ENCODE measurements at regions not wholly inside any gene's neighbourhood (a gene's known extent, or its start where the extent isn't known, plus 50 kb on each side); places are given as distances from the start of the nearest gene placed in this dataset.

DNA sequence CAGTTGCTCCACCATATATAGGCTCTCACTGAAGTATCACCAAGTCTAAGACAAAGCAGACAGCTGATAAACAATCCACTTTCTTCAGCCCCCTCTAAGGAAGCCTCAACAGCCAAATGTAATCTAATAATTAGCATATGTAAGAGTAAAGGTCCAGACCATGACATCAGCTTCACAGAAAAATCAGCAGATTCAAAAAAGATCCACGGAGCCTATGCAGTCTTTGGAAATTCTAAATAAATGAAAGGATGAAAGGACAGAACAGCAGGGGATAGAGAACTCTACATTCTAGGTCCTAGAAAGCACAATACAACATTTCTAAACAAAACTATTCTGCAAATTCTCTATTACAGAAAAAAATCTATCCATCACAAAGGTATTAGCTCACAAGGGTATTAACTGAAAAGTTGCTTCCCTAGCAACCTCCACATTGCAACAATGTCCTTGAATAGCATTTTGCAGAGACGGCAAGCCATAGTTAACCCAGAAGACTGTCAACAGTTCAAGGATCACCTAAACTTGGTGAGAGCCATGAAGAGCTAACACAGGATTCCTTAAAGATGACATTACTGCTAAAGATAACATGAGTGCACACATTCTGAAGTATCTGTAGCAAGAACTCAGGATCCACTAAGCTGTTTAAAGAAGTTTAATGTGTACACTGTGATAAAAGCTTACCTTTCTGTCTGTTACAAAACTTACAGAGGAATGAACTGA is 74.3 kb downstream of the SIPA1L2 start:
- no peak for DNase-seq (ENCODE audit: low read depth, low spot score)

DNA sequence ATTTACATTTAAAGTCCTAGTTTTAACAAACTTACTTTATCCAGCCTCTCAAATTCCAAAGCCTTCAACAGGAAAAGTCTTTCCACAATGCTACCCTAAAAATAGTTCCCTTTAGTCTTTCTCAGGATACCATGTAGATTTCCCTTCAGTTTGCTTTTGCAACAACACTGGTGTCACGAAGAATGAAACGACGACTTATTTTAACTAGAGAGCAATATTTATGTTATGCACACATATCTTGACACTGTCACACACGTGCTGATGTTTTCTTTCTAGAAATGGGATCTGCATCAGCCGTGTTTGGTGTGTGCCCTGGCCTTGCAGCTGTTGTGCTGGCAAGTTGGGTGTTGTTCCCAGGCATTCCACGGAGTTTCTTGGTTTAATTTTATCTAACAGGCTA is 75.5 kb downstream of the SIPA1L2 start:
- DNase-seq (ENCODE audit: low read depth, low spot score), result no peak

DNA sequence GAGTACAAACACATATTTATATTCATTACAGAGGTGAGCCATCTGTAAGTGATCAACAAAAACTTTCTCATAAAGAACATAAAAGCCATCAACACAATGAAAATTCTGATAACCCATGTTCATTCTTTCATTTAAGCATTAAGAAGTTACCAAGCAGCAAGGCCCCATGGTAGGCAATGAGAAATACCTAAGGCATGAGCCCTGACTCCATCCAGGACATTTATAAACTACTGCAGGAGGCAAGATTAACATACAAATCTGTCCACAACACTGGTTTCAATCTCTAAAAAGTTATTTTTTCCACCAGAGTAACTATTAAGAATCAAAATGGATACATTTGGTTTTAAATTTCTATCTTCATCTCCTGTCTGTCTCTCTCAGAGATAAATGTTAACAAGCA is 76.1 kb downstream of the SIPA1L2 start:
- DNase-seq (ENCODE audit: low read depth, low spot score), result no peak

DNA sequence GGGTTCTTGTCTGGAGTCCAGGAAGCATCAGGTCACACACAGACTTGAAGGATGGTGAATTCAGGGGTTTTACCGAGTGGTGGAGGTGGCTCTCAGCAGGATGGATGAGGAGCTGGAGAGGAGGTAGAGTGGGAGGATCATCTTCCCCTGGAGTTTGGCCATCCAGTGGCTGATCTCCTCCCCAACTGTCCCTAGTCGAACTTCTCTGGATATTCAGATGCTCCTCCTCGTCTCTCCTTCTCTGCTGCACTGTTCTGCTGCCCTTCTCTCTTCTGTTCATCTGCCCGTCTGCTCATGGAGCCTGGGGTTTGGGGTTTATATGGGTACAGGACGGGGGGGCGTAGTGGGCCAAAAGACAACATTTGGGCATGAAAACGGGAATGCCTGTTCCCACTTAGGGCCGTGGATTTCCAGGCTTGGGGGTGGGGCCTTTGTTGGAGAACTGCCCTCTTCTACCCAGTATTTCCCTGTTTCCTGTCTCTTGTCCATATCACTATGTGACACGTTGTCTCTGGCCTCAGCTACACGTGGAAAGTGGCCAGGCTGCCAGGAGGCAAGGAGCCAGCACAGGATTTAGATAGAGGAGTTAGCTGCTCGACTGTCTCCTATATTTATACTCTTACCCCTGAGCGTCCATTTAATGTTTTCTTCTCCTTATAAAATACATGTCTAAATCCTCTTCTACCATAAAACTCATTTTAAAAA is 76.7 kb downstream of the SIPA1L2 start:
- DNase-seq (ENCODE audit: low read depth, low spot score), result no peak

DNA sequence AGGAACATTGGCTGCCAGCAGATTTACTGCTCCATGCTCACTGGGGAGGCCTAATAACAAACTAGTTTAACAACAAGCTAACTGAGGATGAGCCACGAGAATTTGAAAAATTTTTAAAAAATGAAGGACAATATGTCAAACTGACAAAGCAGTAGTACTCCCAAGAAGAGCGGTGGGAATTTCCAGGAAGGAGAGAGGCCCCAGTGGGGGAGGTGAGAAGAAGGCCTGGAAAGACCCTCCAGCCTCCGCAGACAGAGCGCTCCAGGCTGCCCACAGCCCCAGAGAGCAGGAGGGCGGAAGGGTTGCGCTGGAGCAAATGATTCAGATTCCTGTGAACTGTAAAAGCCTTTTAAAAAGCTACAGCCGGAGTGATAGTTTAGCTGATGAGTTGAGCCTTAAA is 78.5 kb downstream of the SIPA1L2 start:
- no peak for DNase-seq (ENCODE audit: low read depth, low spot score)

DNA sequence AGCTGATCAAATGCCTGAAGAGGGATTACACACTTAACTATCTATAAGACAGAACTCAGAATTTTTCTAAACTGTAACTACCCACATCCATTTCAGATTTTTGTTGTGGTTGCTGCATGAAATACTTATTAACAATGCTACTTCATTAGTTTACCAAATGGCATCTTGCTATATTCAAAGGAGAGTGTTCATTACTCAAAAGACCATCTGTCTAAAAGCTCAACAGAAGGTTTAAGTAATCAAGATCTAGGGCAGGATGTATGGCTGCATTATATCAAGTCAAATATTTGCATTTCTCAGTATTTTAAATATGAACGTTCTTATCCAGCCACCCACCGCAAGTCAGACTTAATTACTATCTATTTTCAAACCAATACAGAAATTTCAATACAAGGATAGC is 79.9 kb downstream of the SIPA1L2 start:
- DNase-seq (ENCODE audit: low read depth, low spot score), result no peak

DNA sequence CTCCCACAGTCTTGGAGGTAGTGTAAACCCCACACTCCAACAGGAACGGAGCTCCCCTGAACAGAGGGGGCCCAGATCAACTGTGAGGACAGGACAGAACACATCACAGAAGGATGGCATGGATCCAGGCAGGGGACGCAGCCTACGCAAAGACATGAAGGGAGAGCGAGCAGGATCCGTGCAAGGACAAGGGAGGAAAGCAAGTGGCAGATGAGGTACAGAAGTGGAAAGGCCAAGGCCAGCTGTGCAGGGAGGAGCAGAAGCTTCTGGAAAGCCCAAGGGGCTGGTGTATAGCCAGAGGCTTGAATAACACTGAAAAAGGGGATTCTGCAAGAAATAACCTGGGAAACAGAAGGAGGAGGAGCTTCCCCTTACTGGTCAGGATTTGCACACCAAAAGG is 81.2 kb downstream of the SIPA1L2 start:
- DNase-seq (ENCODE audit: low read depth, low spot score), result no peak

DNA sequence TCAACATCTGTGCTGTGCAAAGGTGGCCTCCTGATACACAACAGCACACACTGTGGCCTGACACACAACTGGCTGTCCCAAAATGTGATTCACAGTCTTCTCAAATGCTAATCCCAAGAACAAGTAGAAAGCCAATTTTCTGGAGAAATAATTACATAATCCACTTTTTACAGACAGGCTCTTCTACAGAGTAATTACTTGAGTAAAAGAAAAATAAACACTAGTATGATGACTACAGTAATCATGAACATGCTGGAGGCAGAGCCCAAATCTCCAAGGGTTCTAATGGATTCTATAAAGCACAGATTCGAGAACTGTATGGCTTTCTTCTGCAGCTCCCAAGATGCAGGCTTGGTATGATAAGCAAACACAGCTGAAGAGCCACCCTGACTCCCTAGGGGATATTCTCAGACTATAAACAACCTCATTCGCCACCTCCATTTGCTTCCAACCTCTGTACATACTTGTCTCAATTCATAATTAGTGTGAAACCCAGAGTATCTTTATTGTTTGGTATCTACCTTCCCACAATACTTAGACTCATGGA is 81.9 kb downstream of the SIPA1L2 start:
- no peak for DNase-seq (ENCODE audit: low read depth, low spot score)

DNA sequence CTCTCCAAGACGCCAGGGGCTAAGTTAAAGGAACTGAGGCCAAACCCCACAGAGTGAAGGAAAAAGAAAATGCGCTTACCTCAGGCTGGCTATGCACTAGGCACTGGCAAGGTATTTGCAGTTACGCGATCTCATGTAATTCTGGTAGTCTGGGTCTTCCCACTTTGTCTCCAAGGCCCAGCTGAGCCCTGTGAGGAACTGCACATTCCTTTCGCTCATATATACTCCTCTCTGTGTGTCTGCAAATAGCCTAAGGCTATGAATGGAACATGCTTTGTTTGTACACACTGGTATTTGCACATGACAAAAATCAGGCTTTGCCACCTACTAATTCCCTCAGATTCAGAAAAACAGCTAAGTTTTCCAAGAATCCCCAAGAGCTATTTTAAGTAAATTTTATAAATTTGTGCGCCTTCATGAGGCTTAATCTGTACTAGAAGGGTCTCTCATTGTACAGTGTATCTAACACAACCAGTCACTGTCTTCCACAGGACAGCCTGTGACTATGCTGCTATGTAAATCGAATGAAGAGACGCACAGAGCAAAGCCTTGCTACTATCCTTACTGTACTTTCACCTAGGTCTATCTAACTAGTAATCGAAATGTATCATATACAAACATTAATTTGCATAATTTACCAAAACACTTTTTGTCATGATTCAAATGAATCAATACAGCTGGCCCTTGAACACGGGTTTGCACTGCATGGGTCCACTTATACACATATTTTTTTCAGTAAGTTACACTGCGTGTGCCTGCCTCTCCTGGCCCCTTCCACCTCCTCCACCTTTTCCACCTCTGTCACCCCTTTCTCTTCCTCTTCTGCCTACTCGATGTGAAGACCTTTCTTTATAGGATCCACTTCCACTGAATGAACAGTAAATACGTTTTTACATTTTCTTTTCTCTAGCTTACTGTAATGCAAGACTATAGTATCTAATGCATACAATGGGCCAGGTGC is 87.0 kb downstream of the SIPA1L2 start:
- no peak for DNase-seq (ENCODE audit: low read depth, low spot score)

DNA sequence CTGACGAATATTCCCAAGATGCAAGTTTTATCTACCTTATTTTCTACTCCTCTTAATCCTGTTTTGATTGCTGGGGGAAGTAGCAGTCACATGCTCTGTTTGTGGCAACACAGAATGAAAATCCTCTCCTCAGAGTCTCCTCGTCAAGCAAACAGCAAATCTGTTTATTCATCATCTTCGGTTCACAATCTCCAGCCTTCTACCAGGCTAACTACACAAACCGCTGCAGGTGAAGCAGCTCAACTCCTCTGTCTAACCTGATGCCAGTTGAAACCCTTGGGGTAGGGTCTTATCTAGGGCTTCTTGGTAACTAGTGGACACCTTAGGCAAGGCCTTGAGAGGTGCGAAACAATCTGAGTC is 91.0 kb downstream of the SIPA1L2 start:
- DNase-seq (ENCODE audit: low read depth, low spot score), result no peak

DNA sequence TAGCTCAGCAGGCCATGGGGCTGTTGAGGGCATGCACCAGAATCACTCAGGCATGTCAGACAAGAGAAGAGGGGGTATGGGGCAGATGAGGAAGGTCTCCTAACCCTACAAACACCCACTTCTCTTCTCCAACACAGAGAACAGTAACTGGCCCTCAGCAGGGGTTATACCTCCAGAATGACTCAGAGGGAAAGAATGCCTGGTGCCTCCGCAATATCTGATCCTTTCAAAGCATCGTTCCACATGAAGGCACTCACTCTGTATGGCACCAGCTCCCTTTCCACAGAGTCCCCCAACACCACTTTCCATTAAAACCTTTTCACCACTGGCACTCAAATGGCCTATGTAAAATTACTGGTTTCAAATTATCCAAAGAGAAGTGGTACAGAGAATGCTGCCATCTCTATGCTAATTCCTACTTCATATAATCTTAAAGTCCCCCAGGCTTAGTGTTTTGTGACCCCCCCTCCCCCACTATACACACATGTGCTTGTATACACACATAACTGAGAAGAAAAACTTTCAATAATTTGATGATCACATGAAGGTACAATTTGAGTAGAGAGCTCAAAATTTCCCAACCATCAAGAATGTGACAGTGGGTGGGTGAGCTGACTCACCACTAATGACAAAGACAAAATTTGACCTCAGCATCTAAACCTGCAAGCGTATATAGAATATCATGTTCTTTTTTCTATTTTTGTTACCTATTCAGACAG is 91.5 kb downstream of the SIPA1L2 start:
- peak; percentile 67 for DNase-seq (ENCODE audit: low read depth, low spot score)

DNA sequence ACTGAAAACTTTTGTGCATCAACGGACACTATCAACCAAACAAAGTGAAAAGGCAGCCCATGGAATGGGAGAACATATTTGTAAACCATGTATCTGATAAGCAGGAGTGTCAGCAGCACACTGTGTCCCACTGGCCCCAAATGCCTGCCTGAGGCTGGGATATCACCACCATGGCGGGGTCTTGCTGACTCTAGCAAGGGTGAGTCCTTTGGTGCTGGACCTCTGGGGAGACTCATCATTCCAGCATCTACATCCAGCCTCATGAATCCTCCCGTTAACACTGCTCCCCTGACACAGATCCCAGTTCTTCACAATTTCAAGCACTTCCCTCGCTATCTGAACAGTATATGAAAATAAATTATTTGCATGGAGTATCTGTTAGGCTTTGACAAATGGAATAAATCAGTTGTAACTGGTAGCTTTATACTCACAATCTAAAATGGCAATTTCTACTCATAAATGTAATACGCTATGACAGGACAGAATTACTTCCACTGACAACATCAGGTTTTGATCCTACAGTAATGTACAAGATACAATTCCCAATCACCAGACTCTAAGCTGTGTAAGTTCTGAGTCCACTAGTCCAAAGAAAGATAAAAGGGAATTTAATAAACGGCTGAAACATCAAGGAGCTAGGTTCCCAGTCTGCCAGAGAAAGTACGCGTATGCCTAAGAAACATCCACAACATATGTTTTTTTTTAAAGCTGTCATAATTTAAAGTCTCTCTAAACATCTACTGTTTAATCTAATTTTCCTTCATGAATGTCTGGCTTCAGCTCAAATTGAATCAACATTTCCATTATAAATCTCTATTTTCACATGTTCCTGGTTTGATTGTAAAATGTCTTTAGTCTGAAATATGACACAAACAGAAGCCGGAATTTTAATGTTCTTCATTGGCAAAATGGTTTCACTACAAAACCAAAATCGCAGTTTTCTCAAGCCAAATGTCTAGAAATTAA is 95.1 kb downstream of the SIPA1L2 start:
- DNase-seq (ENCODE audit: low read depth, low spot score), result no peak

DNA sequence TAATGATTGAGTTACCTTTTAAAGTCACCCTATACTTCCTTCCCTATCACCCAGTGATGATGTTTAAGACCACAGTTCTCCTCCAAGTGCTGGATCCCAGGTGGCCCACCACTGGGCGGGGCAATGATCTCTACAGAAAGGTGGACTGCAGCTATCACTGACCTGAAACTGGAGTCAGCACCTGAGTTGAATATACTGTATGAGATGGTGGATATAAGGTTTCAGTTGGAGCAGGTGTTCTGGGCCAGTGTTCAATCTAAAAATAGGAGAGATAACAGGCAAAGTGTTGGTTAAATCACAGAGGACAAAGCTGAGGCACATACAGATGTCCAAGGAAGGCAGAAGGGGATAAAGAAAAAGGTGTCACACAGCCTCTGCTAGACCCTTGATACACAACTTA is 96.6 kb downstream of the SIPA1L2 start:
- no peak for DNase-seq (ENCODE audit: low read depth, low spot score)

DNA sequence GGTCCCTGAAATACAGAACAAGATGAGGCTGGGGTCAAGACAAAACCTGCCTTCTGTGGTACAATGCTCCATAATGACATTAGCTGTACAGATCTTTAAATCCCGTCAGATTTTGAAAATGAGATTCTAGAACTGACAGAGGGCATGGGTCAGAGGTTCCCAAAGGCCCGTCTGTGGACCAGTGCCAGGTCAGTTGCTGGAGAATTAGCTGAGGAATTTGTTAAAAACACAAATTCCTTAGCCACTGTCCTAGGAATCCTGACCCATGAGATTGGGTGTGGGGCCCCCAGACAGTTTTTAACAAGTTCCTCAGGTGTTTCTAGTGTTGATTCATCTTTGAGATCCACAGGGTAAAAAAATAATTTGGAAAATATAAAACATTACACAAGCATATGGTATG is 97.0 kb downstream of the SIPA1L2 start:
- DNase-seq (ENCODE audit: low read depth, low spot score), result no peak

DNA sequence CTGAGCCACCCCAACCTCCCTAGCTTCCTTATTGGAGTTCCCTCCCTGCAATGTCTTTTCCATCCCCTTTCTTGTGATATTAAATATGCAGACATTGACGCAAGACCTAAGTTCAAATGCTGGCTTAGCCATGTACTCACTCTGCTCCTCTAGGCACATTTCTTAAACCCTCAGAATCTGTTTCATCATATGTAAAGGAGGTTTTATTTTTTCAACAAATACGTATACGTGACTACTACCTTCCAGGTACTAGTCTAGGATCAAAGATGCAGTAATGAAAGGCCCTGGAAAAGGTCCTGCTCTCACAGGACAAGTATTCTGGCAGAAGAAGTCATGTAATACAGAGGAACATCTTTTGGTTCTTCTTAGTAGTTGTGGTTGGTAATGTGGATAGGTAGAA is 98.6 kb downstream of the SIPA1L2 start:
- no peak for DNase-seq (ENCODE audit: low read depth, low spot score)

DNA sequence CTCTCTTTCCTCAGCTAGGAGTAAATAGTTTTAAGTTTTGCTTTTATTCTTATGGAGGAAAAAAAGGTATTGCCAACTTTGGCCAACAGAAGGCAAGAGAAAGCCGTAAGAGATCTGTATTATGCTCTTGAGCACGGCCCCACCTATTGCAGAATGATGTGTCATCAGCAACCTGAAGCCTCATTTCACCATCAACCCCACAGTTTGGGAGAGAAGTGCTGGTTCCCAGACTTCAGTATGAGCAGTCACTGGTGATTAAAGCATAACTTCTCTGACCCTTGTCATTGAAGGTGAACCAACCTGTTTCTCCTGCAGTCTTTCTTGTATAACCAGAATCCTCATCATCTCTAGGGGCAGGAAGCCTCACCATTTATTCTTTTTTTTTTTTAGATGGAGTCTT is 100.2 kb downstream of the SIPA1L2 start:
- no peak for DNase-seq (ENCODE audit: low read depth, low spot score)

DNA sequence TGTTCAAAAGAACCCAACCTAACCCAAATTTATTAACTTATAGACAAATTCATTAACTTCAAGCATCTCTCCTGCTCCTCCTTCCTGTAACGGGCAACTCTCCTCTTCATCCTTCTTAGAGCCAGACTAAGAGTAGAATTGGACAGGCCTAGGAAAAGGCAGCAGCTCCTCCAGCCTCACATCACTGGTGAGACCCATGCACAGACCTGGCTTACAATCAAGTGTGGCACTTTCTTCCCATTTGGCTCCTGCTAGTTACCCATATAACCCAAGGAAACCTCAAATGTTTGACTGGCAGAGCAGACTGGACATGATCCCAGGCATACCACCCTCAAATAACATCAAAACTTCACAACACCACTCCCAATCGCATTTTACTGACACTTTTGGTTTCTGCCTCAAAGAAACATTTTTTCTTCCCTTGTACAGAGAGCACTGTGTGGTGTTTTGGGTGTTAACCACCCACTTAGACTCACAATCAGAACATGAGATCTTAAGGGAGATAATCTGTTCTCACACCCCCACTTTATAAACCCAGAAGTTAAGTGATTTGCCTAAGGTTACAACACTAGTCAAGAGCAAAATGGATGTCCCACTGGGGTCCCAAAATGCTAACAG is 101.4 kb downstream of the SIPA1L2 start:
- no peak for DNase-seq (ENCODE audit: low read depth, low spot score)

DNA sequence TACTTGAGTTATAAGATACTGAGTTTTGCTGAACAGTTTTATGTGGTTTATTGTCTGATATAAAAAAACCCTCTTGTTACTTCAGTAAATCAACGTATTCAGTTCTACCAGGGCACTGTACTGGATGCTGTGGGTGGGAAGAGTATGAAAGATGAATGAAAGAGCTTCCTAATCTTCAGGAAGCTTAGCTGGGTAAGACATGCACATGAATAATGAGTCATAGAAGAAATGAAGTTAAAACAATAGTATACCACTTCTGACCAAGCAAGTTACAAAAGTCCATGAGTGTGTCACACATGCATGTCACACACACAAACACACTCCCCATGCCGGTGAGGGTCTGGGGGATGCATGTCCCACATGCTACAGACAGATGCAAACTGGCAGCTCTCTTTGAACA is 105.9 kb downstream of the SIPA1L2 start:
- no peak for DNase-seq (ENCODE audit: low read depth, low spot score)

DNA sequence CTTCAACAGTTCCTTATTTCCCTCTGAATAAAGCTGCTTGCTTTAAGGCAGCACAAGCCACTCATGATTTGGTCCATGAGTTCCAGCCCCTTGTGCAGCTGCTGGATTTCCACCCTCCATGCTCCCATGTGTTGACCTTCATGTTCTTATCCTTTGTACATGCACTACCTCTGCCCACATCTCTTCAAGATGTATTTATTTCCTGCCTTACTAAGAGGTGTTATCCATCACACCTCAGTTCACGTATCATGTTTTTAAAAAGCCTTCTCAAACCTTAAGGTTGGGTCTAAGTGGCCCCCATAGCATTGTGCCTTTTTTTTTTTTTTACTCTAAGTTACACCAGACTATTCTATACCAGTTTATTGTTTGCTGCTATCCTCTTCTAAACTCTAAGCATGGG is 107.7 kb downstream of the SIPA1L2 start:
- no peak for DNase-seq (ENCODE audit: low read depth, low spot score)

DNA sequence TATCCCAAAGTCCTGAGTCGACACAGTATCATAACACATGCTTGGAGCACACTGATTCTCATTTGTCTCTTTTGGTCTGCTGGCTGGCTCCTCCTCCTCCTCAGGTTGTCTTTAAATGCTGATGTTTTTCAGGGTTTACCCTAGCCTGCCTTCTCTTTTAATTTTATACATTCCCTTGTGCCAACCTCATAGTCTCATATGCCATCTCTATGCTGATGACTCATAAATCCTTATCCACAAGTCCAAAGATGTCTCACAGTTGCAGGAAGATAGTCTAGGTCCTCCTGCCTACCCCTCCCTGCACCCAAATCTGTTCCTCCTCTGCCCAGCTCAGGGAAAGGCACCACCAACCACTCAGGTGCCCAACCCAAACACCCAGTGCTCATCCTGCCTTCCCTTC is 108.3 kb downstream of the SIPA1L2 start:
- no peak for DNase-seq (ENCODE audit: low read depth, low spot score)
